ENCODE measurements at regions not wholly inside any gene's neighbourhood (a gene's known extent, or its start where the extent isn't known, plus 50 kb on each side); places are given as distances from the start of the nearest gene placed in this dataset.

DNA sequence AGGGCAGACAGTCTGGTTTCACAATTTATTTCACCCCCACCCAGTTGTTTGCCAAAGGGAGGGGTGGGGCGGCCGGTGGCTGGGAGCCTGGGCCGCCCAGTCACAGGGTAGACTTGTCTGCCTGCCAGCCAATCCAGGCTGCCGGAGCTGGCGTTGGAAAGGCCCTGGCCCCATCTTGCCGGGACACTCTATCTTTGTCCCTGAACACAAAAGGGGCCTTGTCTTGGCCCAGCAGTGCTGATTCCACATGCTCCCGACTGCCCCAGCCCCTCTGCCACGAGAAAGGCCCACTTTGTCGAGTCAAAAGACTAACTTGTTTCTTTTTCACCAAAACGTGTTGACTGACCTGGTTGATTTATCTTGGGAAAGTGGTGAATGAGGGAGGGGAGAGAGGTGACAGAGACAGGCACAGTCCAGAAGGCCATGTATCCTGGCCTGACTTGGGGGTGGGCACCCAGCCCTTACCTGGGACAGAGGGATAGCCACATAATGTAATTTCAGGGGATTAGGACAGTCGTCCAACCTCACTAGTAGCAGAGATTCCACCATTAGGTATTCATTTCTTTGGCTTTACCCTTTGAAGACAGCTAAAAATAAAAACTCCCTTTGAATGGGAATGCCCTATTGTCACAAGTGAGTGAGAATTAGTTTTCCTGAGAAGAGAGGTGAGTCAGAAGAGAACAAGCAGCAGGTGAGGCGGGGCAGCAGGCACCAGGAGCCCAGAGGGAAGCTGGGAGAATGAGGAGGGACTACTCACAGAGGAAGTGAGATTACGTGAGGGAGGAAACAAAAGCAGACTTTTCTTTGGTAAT is 67.0 kb upstream of the SIRPA start (continued):
- no peak for TF ChIP-seq GATA4 (IDR thresholded peaks at IDR 0.05; ENCODE audit: borderline replicate concordance, low read depth)
- no peak for TF ChIP-seq HNRNPH1 (optimal IDR thresholded peaks at IDR 0.05; ENCODE audit: low read depth, low read length)
- no peak for TF ChIP-seq ZNF205 (CRISPR knock-in tag; IDR thresholded peaks at IDR 0.05)
- TF ChIP-seq ELK4 (CRISPR knock-in tag; IDR thresholded peaks at IDR 0.05; ENCODE audit: borderline replicate concordance), result no peak
- 0 out of 2 replicates have a peak, but pooled peaks have one; percentile 66 for TF ChIP-seq ZNF3 (CRISPR knock-in tag; IDR thresholded peaks at IDR 0.05)
- TF ChIP-seq NPAS2 (CRISPR knock-in tag; IDR thresholded peaks at IDR 0.05; ENCODE audit: borderline replicate concordance), result no peak
- TF ChIP-seq, protein P1, sequence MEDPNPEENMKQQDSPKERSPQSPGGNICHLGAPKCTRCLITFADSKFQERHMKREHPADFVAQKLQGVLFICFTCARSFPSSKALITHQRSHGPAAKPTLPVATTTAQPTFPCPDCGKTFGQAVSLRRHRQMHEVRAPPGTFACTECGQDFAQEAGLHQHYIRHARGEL (CRISPR knock-in tag; IDR thresholded peaks at IDR 0.05), result no peak
- TF ChIP-seq ZNF615 (CRISPR knock-in tag; IDR thresholded peaks at IDR 0.05; ENCODE audit: borderline replicate concordance), result no peak
- TF ChIP-seq KDM1A (CRISPR knock-in tag; IDR thresholded peaks at IDR 0.05), result no peak
- TF ChIP-seq, protein P2, sequence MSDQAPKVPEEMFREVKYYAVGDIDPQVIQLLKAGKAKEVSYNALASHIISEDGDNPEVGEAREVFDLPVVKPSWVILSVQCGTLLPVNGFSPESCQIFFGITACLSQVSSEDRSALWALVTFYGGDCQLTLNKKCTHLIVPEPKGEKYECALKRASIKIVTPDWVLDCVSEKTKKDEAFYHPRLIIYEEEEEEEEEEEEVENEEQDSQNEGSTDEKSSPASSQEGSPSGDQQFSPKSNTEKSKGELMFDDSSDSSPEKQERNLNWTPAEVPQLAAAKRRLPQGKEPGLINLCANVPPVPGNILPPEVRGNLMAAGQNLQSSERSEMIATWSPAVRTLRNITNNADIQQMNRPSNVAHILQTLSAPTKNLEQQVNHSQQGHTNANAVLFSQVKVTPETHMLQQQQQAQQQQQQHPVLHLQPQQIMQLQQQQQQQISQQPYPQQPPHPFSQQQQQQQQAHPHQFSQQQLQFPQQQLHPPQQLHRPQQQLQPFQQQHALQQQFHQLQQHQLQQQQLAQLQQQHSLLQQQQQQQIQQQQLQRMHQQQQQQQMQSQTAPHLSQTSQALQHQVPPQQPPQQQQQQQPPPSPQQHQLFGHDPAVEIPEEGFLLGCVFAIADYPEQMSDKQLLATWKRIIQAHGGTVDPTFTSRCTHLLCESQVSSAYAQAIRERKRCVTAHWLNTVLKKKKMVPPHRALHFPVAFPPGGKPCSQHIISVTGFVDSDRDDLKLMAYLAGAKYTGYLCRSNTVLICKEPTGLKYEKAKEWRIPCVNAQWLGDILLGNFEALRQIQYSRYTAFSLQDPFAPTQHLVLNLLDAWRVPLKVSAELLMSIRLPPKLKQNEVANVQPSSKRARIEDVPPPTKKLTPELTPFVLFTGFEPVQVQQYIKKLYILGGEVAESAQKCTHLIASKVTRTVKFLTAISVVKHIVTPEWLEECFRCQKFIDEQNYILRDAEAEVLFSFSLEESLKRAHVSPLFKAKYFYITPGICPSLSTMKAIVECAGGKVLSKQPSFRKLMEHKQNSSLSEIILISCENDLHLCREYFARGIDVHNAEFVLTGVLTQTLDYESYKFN (CRISPR knock-in tag; conservative IDR thresholded peaks at IDR 0.05), result peak; percentile 67
- no peak for TF ChIP-seq ZNF367 (CRISPR knock-in tag; IDR thresholded peaks at IDR 0.05; ENCODE audit: borderline replicate concordance)
- TF ChIP-seq, protein P3, sequence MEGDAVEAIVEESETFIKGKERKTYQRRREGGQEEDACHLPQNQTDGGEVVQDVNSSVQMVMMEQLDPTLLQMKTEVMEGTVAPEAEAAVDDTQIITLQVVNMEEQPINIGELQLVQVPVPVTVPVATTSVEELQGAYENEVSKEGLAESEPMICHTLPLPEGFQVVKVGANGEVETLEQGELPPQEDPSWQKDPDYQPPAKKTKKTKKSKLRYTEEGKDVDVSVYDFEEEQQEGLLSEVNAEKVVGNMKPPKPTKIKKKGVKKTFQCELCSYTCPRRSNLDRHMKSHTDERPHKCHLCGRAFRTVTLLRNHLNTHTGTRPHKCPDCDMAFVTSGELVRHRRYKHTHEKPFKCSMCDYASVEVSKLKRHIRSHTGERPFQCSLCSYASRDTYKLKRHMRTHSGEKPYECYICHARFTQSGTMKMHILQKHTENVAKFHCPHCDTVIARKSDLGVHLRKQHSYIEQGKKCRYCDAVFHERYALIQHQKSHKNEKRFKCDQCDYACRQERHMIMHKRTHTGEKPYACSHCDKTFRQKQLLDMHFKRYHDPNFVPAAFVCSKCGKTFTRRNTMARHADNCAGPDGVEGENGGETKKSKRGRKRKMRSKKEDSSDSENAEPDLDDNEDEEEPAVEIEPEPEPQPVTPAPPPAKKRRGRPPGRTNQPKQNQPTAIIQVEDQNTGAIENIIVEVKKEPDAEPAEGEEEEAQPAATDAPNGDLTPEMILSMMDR (CRISPR knock-in tag; IDR thresholded peaks at IDR 0.05), result peak; percentile 14; the same call in 1 of the 2 replicates
- TF ChIP-seq SRY (CRISPR knock-in tag; IDR thresholded peaks at IDR 0.05), result no peak
- peak; percentile 46; the same call in 1 of the 2 replicates for TF ChIP-seq BHLHE40 (IDR thresholded peaks at IDR 0.05; ENCODE audit: low read length)
- TF ChIP-seq ZNF607 (CRISPR knock-in tag; IDR thresholded peaks at IDR 0.05; ENCODE audit: borderline replicate concordance), result no peak
- TF ChIP-seq HOXD1 (CRISPR knock-in tag; IDR thresholded peaks at IDR 0.05), result peak; percentile 84; the same call in 1 of the 2 replicates
- TF ChIP-seq E2F1 (CRISPR knock-in tag; IDR thresholded peaks at IDR 0.05), result no peak
- no peak; the same call in none of the 2 replicates for TF ChIP-seq SIX4 (CRISPR knock-in tag; IDR thresholded peaks at IDR 0.05)
- no peak; the same call in none of the 2 replicates for TF ChIP-seq SOX5 (CRISPR knock-in tag; IDR thresholded peaks at IDR 0.05; ENCODE audit: borderline replicate concordance)
- peak; percentile 87 for TF ChIP-seq RNF2 (conservative IDR thresholded peaks at IDR 0.05; ENCODE audit: low read depth)
- TF ChIP-seq ZNF674 (CRISPR knock-in tag; IDR thresholded peaks at IDR 0.05; ENCODE audit: low read depth), result no peak
- TF ChIP-seq GPN1 (CRISPR knock-in tag; IDR thresholded peaks at IDR 0.05; ENCODE audit: borderline replicate concordance), result no peak
- peak; percentile 60; the same call in 1 of the 2 replicates for TF ChIP-seq ZKSCAN8 (CRISPR knock-in tag; IDR thresholded peaks at IDR 0.05; ENCODE audit: borderline replicate concordance)

All from HepG2 (cell line).